HEK293 (cell line): ENCODE measurements at regions not wholly inside any gene's neighbourhood (a gene's known extent, or its start where the extent isn't known, plus 50 kb on each side); places are given as distances from the start of the nearest gene placed in this dataset.

Source experiments
- KLF9 ChIP-seq: fragments of 450-650 bp; formaldehyde crosslinking; IDR thresholded peaks from 2 replicates; pipeline ENCODE4 v1.5.1; 2016; ENCODE audit warnings: missing biosample characterization, missing genetic modification characterization, low read depth
- PRDM6 ChIP-seq: fragments of 450-650 bp; formaldehyde crosslinking; IDR thresholded peaks from 2 replicates; pipeline ENCODE4 v1.5.1; 2017; ENCODE audit warnings: missing biosample characterization, missing genetic modification characterization
- TCF7L2 ChIP-seq: IDR thresholded peaks from 2 replicates; pipeline ENCODE4 v1.6.1; 2011; ENCODE audit warnings: low read depth, mild to moderate bottlenecking, inconsistent platforms, low read length, moderate library complexity, borderline replicate concordance
- ZBTB1 ChIP-seq: fragments of 450-650 bp; formaldehyde crosslinking; IDR thresholded peaks from 2 replicates; pipeline ENCODE4 v1.5.1; 2016; ENCODE audit warnings: missing biosample characterization, missing genetic modification characterization
- ZFP37 ChIP-seq: fragments of 450-650 bp; formaldehyde crosslinking; IDR thresholded peaks from 2 replicates; pipeline ENCODE4 v1.5.1; 2016; ENCODE audit warnings: missing biosample characterization, missing genetic modification characterization
- ZNF146 ChIP-seq: fragments of 450-650 bp; formaldehyde crosslinking; IDR thresholded peaks from 2 replicates; pipeline ENCODE4 v1.5.1; 2016; ENCODE audit warnings: missing biosample characterization, missing genetic modification characterization
- ZNF184 ChIP-seq: fragments of 450-650 bp; IDR thresholded peaks from 2 replicates; pipeline ENCODE4 v1.5.1; 2018; ENCODE audit warnings: missing biosample characterization, mild to moderate bottlenecking, missing genetic modification characterization
- ZNF202 ChIP-seq: fragments of 450-650 bp; formaldehyde crosslinking; IDR thresholded peaks from 2 replicates; pipeline ENCODE4 v1.5.1; 2016; ENCODE audit warnings: missing biosample characterization, missing genetic modification characterization, borderline replicate concordance
- ZNF335 ChIP-seq: fragments of 450-650 bp; formaldehyde crosslinking; conservative IDR thresholded peaks from 2 replicates; pipeline ENCODE4 v1.5.1; 2016; ENCODE audit warnings: missing biosample characterization, missing genetic modification characterization
- ZNF341 ChIP-seq: fragments of 450-650 bp; formaldehyde crosslinking; IDR thresholded peaks from 2 replicates; pipeline ENCODE4; 2016; ENCODE audit warnings: low read depth, missing biosample characterization, missing genetic modification characterization
- ZNF354C ChIP-seq: fragments of 450-650 bp; formaldehyde crosslinking; IDR thresholded peaks from 2 replicates; pipeline ENCODE4 v1.5.1; 2016; ENCODE audit warnings: missing biosample characterization, missing genetic modification characterization, low read depth, borderline replicate concordance
- ZNF366 ChIP-seq: fragments of 450-650 bp; formaldehyde crosslinking; conservative IDR thresholded peaks from 2 replicates; pipeline ENCODE4 v1.5.1; 2016; ENCODE audit warnings: missing biosample characterization, missing genetic modification characterization
- ZNF473 ChIP-seq: fragments of 450-650 bp; formaldehyde crosslinking; IDR thresholded peaks from 2 replicates; pipeline ENCODE4 v1.5.1; 2017; ENCODE audit warnings: missing biosample characterization, missing genetic modification characterization
- ZNF544 ChIP-seq: fragments of 450-650 bp; formaldehyde crosslinking; IDR thresholded peaks from 2 replicates; pipeline ENCODE4 v1.5.0; 2017; ENCODE audit warnings: missing biosample characterization, missing genetic modification characterization
- ZNF596 ChIP-seq: fragments of 450-650 bp; IDR thresholded peaks from 2 replicates; pipeline ENCODE4 v1.5.0; 2018; ENCODE audit warnings: missing biosample characterization, mild to moderate bottlenecking, missing genetic modification characterization, moderate library complexity
- ZNF629 ChIP-seq: fragments of 450-650 bp; formaldehyde crosslinking; IDR thresholded peaks from 2 replicates; pipeline ENCODE4 v1.5.1; 2017; ENCODE audit warnings: missing biosample characterization, missing genetic modification characterization
- ZNF677 ChIP-seq: fragments of 450-650 bp; IDR thresholded peaks from 2 replicates; pipeline ENCODE4 v1.5.0; 2018; ENCODE audit warnings: missing biosample characterization, mild to moderate bottlenecking, missing genetic modification characterization, moderate library complexity
- ZSCAN16 ChIP-seq: fragments of 450-650 bp; formaldehyde crosslinking; IDR thresholded peaks from 2 replicates; pipeline ENCODE4 v1.5.1; 2016; ENCODE audit warnings: missing biosample characterization, missing genetic modification characterization
- TF ChIP-seq, protein P1 (sequence below): fragments of 450-650 bp; formaldehyde crosslinking; IDR thresholded peaks from 2 replicates; pipeline ENCODE4 v1.5.0; 2017; ENCODE audit warnings: missing biosample characterization, missing genetic modification characterization, borderline replicate concordance
- TF ChIP-seq, protein P2 (sequence below): fragments of 450-650 bp; formaldehyde crosslinking; conservative IDR thresholded peaks from 2 replicates; pipeline ENCODE4 v1.5.1; 2016; ENCODE audit warnings: low read depth, missing biosample characterization, missing genetic modification characterization
- TF ChIP-seq, protein P3 (sequence below): IDR thresholded peaks from 2 replicates; pipeline ENCODE4 v1.6.1; 2011; ENCODE audit warnings: mild to moderate bottlenecking, low read depth, low read length, borderline replicate concordance
- TF ChIP-seq, protein P4 (sequence below): fragments of 450-650 bp; formaldehyde crosslinking; IDR thresholded peaks from 2 replicates; pipeline ENCODE4 v1.5.1; 2017; ENCODE audit warnings: missing biosample characterization, missing genetic modification characterization

DNA sequence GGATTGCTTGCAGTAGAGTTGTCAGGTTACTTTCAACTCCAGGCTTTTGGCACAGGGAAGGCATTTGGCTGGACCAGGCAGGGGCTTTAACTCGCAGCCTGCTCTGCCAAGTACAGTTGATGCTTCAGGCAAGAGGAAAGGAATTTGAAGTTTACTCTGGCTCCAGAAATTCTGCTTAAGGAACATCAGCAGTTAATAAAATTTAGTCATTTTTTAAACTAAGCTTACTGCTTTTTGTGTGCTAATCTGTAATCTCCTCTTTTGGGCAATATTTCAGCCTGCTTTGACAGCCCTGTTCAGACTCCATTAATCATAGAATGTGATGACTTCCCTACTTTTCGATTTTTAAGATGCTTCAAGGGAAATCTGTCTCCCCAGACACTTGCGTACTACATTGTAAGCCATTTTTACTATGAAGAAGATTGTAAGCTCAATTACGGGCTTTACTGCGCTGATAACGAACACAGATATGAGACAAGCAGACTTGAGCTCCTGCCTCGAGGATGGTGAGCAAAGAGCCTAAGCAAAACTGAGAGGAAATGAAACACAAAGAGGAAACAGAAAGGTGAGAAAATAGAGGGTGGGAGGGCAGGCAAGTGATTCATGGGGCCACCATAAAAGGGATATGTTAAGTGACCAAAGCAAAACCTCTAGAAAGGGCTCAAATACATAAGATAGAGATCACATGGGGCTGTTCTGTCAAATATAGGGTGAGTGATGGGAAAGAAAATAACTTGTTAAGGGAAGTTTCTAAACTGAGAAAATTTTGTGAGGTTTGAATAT lies 76.6 kb upstream of the VAV3 start (continued):
- TF ChIP-seq, protein P1, sequence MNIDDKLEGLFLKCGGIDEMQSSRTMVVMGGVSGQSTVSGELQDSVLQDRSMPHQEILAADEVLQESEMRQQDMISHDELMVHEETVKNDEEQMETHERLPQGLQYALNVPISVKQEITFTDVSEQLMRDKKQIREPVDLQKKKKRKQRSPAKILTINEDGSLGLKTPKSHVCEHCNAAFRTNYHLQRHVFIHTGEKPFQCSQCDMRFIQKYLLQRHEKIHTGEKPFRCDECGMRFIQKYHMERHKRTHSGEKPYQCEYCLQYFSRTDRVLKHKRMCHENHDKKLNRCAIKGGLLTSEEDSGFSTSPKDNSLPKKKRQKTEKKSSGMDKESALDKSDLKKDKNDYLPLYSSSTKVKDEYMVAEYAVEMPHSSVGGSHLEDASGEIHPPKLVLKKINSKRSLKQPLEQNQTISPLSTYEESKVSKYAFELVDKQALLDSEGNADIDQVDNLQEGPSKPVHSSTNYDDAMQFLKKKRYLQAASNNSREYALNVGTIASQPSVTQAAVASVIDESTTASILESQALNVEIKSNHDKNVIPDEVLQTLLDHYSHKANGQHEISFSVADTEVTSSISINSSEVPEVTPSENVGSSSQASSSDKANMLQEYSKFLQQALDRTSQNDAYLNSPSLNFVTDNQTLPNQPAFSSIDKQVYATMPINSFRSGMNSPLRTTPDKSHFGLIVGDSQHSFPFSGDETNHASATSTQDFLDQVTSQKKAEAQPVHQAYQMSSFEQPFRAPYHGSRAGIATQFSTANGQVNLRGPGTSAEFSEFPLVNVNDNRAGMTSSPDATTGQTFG (tag by site-specific recombination): no peak
- TF ChIP-seq ZNF677 (tag by site-specific recombination): no peak
- TF ChIP-seq, protein P2, sequence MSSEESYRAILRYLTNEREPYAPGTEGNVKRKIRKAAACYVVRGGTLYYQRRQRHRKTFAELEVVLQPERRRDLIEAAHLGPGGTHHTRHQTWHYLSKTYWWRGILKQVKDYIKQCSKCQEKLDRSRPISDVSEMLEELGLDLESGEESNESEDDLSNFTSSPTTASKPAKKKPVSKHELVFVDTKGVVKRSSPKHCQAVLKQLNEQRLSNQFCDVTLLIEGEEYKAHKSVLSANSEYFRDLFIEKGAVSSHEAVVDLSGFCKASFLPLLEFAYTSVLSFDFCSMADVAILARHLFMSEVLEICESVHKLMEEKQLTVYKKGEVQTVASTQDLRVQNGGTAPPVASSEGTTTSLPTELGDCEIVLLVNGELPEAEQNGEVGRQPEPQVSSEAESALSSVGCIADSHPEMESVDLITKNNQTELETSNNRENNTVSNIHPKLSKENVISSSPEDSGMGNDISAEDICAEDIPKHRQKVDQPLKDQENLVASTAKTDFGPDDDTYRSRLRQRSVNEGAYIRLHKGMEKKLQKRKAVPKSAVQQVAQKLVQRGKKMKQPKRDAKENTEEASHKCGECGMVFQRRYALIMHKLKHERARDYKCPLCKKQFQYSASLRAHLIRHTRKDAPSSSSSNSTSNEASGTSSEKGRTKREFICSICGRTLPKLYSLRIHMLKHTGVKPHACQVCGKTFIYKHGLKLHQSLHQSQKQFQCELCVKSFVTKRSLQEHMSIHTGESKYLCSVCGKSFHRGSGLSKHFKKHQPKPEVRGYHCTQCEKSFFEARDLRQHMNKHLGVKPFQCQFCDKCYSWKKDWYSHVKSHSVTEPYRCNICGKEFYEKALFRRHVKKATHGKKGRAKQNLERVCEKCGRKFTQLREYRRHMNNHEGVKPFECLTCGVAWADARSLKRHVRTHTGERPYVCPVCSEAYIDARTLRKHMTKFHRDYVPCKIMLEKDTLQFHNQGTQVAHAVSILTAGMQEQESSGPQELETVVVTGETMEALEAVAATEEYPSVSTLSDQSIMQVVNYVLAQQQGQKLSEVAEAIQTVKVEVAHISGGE (tag by site-specific recombination): no peak
- TF ChIP-seq, protein P3, sequence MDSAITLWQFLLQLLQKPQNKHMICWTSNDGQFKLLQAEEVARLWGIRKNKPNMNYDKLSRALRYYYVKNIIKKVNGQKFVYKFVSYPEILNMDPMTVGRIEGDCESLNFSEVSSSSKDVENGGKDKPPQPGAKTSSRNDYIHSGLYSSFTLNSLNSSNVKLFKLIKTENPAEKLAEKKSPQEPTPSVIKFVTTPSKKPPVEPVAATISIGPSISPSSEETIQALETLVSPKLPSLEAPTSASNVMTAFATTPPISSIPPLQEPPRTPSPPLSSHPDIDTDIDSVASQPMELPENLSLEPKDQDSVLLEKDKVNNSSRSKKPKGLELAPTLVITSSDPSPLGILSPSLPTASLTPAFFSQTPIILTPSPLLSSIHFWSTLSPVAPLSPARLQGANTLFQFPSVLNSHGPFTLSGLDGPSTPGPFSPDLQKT: no peak
- TF ChIP-seq ZNF202: no peak
- no peak for TF ChIP-seq ZNF184 (tag by site-specific recombination)
- peak; percentile 40; the same call in 1 of the 2 replicates for TF ChIP-seq TCF7L2
- no peak for TF ChIP-seq ZFP37 (tag by site-specific recombination)
- no peak for TF ChIP-seq ZNF596 (tag by site-specific recombination)
- no peak for TF ChIP-seq ZSCAN16 (tag by site-specific recombination)
- no peak for TF ChIP-seq ZNF354C (tag by site-specific recombination)
- peak; percentile 79 for TF ChIP-seq ZNF335 (tag by site-specific recombination)
- peak; percentile 12; the same call in 1 of the 2 replicates for TF ChIP-seq PRDM6
- no peak for TF ChIP-seq ZNF341 (tag by site-specific recombination)
- TF ChIP-seq ZBTB1 (tag by site-specific recombination): no peak
- no peak for TF ChIP-seq ZNF366 (tag by site-specific recombination)
- TF ChIP-seq ZNF544: no peak
- TF ChIP-seq KLF9 (tag by site-specific recombination): no peak
- TF ChIP-seq ZNF629 (tag by site-specific recombination): no peak
- no peak for TF ChIP-seq ZNF473 (tag by site-specific recombination)
- no peak for TF ChIP-seq ZNF146 (tag by site-specific recombination)
- TF ChIP-seq, protein P4, sequence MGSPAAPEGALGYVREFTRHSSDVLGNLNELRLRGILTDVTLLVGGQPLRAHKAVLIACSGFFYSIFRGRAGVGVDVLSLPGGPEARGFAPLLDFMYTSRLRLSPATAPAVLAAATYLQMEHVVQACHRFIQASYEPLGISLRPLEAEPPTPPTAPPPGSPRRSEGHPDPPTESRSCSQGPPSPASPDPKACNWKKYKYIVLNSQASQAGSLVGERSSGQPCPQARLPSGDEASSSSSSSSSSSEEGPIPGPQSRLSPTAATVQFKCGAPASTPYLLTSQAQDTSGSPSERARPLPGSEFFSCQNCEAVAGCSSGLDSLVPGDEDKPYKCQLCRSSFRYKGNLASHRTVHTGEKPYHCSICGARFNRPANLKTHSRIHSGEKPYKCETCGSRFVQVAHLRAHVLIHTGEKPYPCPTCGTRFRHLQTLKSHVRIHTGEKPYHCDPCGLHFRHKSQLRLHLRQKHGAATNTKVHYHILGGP: no peak
